ENCODE measurements at regions not wholly inside any gene's neighbourhood (a gene's known extent, or its start where the extent isn't known, plus 50 kb on each side); places are given as distances from the start of the nearest gene placed in this dataset.

GRCh38 chr1:192438737-192439136, 121.9 kb downstream of the RGS21 start:
- no peak for FAIRE-seq
- 0% methylated on average over 3 of the region's 3 CpGs for WGBS (ENCODE audit: insufficient coverage, insufficient replicate concordance, low lambda C conversion rate, missing lambda C conversion rate)
- no peak for ATAC-seq
- TF ChIP-seq SUZ12 (IDR thresholded peaks at IDR 0.05; ENCODE audit: unreplicated experiment) (no peak), ETV6 (conservative IDR thresholded peaks at IDR 0.05 in 1 of 2, IDR thresholded peaks at IDR 0.05 in 1 of 2; ENCODE audit: borderline replicate concordance in 1 of 2, low read depth in 1 of 2) (no peak), RFX5 (IDR thresholded peaks at IDR 0.05; ENCODE audit: low read depth, low read length) (no peak), ZNF274 (IDR thresholded peaks at IDR 0.05; ENCODE audit: insufficient read depth, insufficient read length) (no peak), RELB (IDR thresholded peaks at IDR 0.05; ENCODE audit: low read depth) (no peak), CREM (IDR thresholded peaks at IDR 0.05; ENCODE audit: low read depth) (no peak)
- intact Hi-C loops (cut with micrococcal nuclease; ENCODE audit: unreplicated experiment): no loop called here
- RAD21 ChIA-PET (ENCODE audit: unreplicated experiment): no interaction called here
- Histone ChIP-seq H3K4me3 (no peak overlapping the region), H2AFZ (ENCODE audit: control insufficient read depth, low read depth, low read length) (no peak overlapping the region), H3K27me3 (replicated peaks in 1 of 2; ENCODE audit: control insufficient read depth in 2 of 2, insufficient read depth in 2 of 2, low read length in 1 of 2) (no peaks in the 10 kb centered on the region), H3K9ac (ENCODE audit: control insufficient read depth, insufficient read depth, low read length) (no peak overlapping the region), H3K36me3 (ENCODE audit: control insufficient read depth in 2 of 2, insufficient read depth in 2 of 2, low read length in 1 of 2) (no peaks in the 10 kb centered on the region), H3K79me2 (ENCODE audit: control insufficient read depth, insufficient read depth, low read length) (no peaks in the 10 kb centered on the region), H4K20me1 (ENCODE audit: control insufficient read depth, insufficient read depth) (no peaks in the 10 kb centered on the region), H3K9me3 (replicated peaks; ENCODE audit: control insufficient read depth, insufficient read depth, low read length) (no peaks in the 10 kb centered on the region), H3K4me1 (ENCODE audit: control insufficient read depth, insufficient read depth, low read length) (no peaks in the 10 kb centered on the region), H3K4me2 (ENCODE audit: control insufficient read depth, insufficient read depth) (no peak overlapping the region), H3K27ac (ENCODE audit: control insufficient read depth, insufficient read depth) (no peak overlapping the region)
- SMC1A ChIA-PET (ENCODE audit: uncharacterized antibody, unreplicated experiment): interaction anchor here (0.6 kb wide), 1 partner anchor 1022 kb away, joined by 3 read pairs; no protein-coding TSS in a partner anchor
- DNase-seq (ENCODE audit: low read depth, low spot score): no peak
- POLR2A ChIA-PET: no interaction called here
- no TSS peak for BruUV-seq (replicated peaks)
- in situ Hi-C loops (cut with MboI): no loop called here
- CTCF ChIA-PET: no interaction called here
